ENCODE measurements at regions not wholly inside any gene's neighbourhood (a gene's known extent, or its start where the extent isn't known, plus 50 kb on each side); places are given as distances from the start of the nearest gene placed in this dataset.

GRCh38 chr11:109237636-109238035 lies 184.4 kb upstream of the C11orf87 start:
- no peak for TF ChIP-seq CTCF (IDR thresholded peaks at IDR 0.05)
- TF ChIP-seq POLR2A (IDR thresholded peaks at IDR 0.05), result no peak

Data from adrenal gland (tissue), 5 donors.